AG08395 (cell line): ENCODE measurements at regions not wholly inside any gene's neighbourhood (a gene's known extent, or its start where the extent isn't known, plus 50 kb on each side); places are given as distances from the start of the nearest gene placed in this dataset.
"Not testable (repeated sequence)": the region's sequence is repeated elsewhere in the genome, so short reads cannot be mapped to it uniquely, and the experiment has no call there.

Experiments used
- DNase-seq: peaks from one replicate; pipeline ENCODE4 v3.0.0; 2012; ENCODE audit warnings: mixed read lengths, low spot score

- not testable (repeated sequence) for DNase-seq
Observed at GRCh38 chr16:88148078-88148477, 196.8 kb downstream of the BANP start.

GRCh38 chr16:88148682-88149081 is 197.4 kb downstream of the BANP start:
- not testable (repeated sequence) for DNase-seq

- DNase-seq, result not testable (repeated sequence)
Observed at GRCh38 chr16:88149158-88149603, 197.9 kb downstream of the BANP start.

GRCh38 chr16:88149663-88150062 is 198.4 kb downstream of the BANP start:
- DNase-seq, result not testable (repeated sequence)

GRCh38 chr16:88150456-88151128 is 199.4 kb downstream of the BANP start:
- not testable (repeated sequence) for DNase-seq

GRCh38 chr16:88151129-88151499 is 199.9 kb downstream of the BANP start:
- not testable (repeated sequence) for DNase-seq

GRCh38 chr16:88151859-88152843 is 200.9 kb downstream of the BANP start:
- DNase-seq, result not testable (repeated sequence)

- not testable (repeated sequence) for DNase-seq
Observed at GRCh38 chr16:88152879-88153278, 201.6 kb downstream of the BANP start.

GRCh38 chr16:88153516-88153915 is 202.3 kb downstream of the BANP start:
- DNase-seq, result not testable (repeated sequence)

- DNase-seq, result not testable (repeated sequence)
Observed at GRCh38 chr16:88154886-88155285, 203.7 kb downstream of the BANP start.

GRCh38 chr16:88155681-88156080 is 204.4 kb downstream of the BANP start:
- DNase-seq, result not testable (repeated sequence)

GRCh38 chr16:88156640-88157283 is 205.5 kb downstream of the BANP start:
- DNase-seq, result not testable (repeated sequence)

GRCh38 chr16:88157686-88158085 is 206.5 kb downstream of the BANP start:
- not testable (repeated sequence) for DNase-seq

GRCh38 chr16:88158256-88159045 is 207.2 kb downstream of the BANP start:
- DNase-seq, result not testable (repeated sequence)

GRCh38 chr16:88159046-88159896 is 208.0 kb downstream of the BANP start:
- not testable (repeated sequence) for DNase-seq

- not testable (repeated sequence) for DNase-seq
Observed at GRCh38 chr16:88159897-88160335, 208.7 kb downstream of the BANP start.

- peak; percentile 8 for DNase-seq
Observed at GRCh38 chr16:88161191-88161590, 210.0 kb downstream of the BANP start.

GRCh38 chr16:88161623-88162275 is 210.5 kb downstream of the BANP start:
- DNase-seq, result not testable (repeated sequence)

- not testable (repeated sequence) for DNase-seq
Observed at GRCh38 chr16:88162778-88163177, 211.5 kb downstream of the BANP start.
